LHCN-M2 (cell line): ENCODE measurements at regions not wholly inside any gene's neighbourhood (a gene's known extent, or its start where the extent isn't known, plus 50 kb on each side); places are given as distances from the start of the nearest gene placed in this dataset.
"Not testable (repeated sequence)": the region's sequence is repeated elsewhere in the genome, so short reads cannot be mapped to it uniquely, and the experiment has no call there.

Experiments used
- DNase-seq: peaks from one replicate; pipeline ENCODE4 v3.0.0-alpha.2; 2012; ENCODE audit warnings: low read depth

DNA sequence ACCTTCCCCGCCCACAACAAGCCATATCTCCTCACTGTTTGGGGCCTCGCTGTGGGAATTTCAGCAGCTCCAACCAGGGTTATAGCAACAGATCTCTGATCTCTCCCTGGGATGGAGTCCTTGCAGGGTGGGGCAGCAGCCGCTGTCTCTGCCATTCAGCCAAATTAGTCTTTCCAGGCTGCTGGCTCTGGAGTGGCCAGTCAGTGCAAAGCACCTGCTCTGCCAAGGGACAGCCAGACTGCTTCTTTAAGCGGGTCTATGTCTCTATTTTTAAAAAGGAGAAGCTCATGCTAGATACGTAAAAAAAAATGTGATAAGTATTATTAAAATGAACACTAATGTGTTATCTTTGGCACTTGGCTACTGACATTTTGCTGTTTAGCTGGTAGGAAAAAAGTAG is 380.2 kb downstream of the CDH10 start:
- DNase-seq: no peak

DNA sequence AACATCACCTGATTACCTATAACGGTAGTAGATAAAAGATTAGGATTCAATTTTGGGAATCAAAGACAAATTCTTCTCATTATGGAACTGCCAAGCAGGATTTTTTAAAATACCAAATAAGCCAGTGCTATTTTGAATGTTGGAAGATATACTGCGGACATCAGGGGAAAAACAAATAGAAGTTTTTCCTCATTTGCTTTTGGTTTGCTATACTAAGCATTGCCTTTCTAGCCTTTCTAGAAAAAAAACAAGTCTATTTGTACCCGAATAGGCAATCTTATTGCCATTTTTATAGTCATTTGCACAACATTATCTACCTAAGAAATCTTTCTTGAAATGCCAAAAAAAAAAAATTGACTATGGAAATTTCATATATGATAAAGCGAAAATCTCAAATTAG is 379.5 kb downstream of the CDH10 start:
- no peak for DNase-seq

DNA sequence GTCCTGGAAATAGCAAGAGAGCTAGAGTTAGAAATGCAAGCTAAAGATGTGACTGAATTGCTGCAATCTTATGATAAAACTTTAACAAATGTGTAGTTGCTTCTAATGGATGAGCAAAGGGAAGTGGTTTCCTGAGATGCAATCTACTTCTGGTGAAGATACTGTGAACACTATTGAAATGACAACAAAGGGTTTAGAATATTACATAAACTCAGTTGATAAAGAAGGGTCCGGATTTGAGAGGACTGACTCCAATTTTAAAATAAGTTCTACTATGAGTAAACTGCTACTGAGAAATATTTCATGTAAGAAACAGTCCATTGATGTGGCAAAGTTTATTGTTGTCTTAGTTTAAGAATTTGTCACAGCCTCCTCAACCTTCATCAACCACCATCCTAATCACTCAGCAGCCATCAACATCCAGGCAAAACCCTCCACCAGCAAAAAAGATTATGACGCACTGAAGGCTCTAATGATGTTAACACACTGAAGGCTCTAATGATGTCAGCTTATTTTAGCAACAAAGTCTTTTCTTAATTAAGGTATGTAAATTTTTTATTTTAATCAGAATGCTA is 376.2 kb downstream of the CDH10 start:
- no peak for DNase-seq

DNA sequence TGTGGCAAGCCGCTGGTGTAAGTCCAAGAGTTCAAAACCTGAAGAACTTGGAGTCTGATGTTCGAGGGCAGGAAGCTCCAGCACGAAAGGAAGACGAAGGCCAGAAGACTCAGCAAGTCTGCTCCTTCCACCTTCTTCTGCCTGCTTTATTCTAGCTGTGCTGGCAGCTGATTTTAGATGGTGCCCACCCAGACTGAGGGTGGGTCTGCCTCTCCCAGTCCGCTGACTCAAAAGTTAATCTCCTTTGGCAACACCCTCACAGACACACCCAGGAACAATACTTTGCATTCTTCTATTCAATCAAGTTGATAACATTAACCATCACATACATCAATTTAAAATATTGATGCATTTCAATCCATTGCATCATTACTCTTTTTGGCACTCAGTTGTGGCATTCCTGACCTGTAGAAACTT is 373.1 kb downstream of the CDH10 start:
- DNase-seq: not testable (repeated sequence)

DNA sequence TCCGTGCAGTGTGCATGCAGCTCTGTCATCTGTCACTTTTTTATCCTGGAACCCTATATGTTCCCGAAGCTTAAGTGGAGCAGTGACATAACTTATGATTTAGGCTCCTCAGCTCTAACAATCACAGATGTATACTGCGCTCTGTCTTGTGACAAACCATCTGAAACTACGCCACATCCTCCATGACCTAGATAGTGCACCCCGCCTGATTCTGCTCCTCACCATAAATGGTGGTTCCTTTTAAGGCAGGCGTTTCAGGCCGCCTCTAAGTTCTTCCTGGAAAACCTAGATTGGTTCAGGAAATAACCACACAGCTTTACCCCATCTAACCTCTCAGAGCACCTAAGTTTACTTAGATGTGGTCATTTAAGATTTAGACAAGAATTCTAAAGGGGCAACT is 372.0 kb downstream of the CDH10 start:
- DNase-seq: no peak

DNA sequence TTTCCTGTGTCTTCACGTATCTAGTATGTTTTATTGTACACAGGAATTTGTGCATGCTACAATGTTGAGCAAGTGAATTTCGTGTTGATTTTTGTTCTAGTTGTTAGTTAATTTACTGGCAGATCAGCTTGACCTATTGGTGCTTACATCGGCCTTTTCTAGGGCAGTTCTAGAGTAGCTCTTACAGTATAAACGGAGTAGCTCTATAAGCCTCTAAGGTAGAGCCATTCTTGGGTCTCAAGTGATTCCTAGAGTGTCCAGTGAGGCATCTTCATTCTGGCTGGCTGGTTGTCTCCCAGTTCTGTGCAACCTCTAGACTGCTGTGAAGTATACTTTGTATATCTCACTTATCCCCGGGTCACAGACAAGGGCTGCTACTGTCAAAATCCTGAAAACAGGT is 364.6 kb downstream of the CDH10 start:
- no peak for DNase-seq

DNA sequence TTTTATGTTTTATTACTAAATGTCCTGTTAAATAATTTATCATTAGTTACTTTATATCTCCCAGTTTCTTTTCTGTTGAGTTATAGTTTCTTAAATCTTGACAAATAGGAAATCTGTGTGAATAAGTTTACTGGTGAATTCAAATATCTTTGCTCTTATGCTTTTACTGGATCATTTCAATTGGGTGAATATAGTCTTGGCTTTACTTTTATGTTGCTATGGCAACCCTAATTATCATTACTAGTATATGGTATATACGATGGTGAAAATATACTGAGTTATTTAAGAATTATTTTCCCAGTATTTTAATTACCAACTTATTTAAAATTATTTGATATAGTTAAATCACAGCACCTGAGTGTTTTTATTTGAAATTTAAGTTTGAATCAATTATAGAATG is 363.0 kb downstream of the CDH10 start:
- DNase-seq: no peak

DNA sequence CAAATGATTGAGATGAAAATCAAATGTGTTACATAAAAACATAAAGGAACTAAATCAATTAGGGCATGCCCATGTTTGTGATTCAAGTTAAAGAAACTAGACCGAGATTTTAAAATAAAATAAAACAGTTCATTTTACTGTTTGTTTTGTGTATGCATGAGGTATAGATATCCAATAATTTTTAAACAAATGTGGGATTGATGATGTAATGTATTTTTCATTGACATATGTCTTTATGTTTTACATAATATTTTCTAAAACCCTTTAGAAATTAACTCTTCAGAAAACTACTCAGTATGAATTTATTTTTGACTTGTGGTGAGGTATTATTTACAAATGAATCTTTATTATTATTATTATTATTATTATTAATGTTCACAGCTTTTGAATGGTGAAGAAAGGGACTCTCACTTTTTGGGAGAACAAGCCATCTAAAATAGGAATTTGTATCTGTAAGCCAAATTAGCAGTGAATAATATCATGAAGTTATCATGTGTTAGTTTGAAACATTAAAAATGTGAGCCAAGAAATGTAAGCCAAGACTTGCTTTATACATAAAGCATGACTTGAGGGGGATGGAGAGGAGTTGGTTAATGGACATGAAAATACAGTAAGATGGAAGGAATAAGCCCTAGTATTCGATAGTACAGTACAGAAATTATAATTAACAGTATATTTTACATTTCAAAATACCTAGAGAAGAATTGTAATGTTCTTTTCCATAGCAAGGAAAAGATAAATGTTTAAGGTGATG is 355.0 kb downstream of the CDH10 start:
- no peak for DNase-seq

DNA sequence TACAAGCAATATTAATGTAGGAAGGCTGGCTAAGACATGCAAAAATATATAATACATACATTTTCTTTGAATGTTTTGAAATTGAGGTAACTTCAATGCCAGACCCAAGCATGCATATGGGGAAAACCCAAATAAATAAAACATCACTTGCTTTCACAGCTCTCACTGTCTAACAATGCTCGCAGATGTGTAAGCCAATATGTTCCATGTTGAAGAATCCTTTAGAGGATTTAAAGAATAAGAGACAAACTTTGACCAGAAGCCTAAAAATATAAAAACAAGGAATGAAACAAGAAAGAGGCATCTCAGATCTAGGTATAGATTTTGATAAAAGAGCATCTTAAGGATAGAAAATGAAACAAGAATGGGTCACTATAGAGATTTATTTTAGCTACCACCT is 354.2 kb downstream of the CDH10 start:
- no peak for DNase-seq

DNA sequence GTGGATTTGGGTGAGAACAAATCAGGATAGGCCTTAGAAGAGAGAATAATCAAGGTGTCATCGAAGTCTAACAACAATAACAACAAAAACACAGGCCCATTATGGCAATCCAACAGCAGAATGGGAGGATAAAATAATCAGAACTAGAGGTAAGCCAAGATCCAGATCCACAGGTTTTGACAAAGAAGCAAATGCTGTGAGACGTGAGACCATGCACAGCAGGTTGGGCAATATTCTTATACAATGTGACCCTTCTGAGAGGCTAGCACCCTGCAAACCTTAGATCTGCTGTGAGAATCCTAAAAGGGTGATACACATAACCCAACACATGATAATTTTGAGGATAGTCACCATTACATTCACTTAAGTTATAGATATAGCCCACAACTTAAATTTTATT is 352.9 kb downstream of the CDH10 start:
- no peak for DNase-seq

DNA sequence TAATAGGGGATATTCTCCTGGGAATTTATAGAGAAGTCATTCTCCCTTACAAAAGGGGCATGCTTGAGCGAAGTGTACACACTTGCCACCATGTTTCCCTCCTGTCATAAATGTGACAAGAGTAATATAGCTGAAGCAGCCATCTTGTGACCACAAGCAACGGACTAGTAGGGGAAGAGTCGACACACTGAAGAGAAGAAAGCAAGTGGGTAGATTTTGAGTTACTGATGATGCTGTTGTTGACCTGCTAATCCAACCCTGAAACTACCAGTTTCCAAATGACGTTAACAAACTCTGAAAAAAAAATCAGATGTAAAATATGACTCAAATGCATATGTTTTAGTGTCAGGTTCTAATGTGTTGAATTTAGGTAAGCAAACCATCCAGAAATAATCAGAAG is 350.4 kb downstream of the CDH10 start:
- no peak for DNase-seq

DNA sequence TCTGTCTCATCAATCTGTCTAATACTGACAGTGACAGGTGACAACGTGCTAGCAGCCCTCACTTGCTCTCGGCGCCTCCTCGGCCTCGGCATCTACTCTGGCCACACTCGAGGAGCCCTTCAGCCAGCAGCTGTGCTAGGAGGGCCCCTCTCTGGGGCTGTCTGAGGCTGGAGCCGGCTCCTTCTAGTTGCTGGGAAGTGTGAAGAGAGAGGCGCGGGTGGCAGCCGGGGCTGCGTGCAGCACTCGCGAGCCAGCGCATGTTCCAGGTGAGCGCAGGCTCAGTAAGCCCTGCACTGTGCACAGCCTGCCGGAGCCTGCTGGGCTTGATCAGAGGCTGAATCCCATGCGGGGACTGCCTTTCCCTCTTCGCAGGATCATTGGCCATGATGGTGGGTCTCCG is 330.7 kb downstream of the CDH10 start:
- DNase-seq: no peak

DNA sequence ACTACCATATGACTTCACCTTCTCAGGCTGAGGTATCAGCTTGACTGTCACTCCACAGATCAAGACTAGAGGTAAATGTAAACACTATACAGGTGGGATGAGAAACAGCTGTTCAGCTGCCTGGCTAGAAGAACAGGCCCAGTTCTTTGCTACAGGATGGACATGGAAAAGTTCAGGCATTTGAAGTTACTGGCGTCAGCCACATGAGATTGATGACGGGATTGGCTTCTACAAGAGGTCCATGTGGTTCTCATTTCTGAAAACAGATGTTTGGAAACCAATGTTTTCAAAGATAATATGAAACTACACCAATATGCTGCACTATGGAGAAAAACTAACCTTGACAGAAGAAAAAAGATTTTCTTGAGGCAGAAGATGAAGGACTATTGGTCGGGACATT is 324.1 kb downstream of the CDH10 start:
- no peak for DNase-seq

DNA sequence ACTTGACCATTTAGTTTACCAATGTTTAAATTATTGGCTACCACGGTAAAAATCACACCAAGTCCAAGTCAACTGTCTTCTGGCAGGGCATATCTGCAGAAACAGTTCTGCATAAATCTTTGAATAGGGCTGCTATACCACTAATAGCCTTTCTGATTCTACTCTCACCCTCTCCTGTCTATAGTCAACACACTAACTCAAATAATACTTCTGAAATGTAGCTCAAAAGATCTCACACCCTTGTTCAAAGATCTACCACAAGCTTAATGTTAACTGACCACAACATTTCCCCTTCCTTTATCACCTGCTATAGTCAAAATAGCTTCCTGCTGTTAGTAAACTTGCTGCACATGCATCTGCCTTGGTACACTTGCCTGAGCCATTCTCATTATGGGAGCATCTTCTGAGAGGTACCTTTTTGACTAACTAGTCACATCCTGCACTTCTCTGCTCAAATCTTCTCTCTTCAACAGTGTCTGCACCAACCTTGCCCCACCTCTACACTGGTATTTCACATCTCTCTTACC is 319.4 kb downstream of the CDH10 start:
- no peak for DNase-seq

DNA sequence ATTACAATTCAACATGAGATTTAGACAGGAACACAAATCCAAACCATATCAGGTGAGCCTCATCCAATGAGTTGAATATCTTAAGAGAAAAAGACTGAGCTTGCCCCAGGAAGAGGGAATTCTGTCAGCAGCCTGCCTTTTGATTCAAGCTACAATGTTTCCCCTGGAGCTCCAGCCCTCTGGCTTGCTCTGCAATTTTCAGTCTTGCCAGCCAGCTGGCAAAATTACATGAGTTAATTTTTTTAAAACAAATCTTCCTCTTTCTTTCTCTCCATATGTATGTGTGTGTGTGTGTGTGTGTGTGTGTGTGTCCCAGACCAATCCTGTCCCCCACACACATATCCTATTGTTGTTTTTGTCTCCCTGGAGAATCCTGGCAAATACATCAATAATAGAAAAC is 313.2 kb downstream of the CDH10 start:
- no peak for DNase-seq

DNA sequence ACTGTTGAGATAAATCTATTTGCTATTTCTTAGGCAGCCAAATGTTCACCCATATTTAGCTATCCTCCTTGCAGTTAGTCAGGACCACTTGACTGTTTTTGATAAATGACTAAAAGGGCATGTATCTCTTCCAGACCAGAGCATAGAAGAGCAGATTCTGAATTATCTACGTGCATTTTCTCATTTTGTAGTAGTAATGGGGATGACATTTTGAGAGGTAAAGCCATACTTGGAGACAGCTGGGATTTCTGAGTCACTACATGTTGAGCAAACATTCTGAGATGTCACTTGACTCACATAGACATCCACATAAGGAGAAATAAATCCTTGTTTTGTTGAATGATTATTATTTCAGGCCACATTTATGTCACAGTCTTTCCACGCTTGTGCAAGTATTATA is 297.6 kb downstream of the CDH10 start:
- DNase-seq: no peak

DNA sequence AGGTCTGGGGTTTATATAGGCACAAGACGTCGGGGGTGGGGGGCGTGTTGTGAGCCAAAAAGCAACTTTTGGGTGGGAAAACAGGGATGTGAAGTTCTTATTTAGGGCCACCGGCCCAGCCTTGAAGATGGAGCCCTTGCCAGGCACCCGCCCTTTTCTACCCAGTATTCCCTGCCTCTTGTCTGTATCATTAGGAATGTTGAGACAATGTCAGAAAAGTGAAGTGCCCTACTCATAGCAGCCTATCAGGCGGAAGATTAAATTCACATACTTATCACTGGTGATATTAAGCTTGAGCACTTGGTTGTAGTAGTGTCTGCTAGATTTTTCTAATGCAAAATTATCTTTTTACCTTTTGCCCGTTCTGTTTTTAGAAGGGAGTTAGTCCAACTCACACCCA is 293.5 kb downstream of the CDH10 start:
- no peak for DNase-seq

DNA sequence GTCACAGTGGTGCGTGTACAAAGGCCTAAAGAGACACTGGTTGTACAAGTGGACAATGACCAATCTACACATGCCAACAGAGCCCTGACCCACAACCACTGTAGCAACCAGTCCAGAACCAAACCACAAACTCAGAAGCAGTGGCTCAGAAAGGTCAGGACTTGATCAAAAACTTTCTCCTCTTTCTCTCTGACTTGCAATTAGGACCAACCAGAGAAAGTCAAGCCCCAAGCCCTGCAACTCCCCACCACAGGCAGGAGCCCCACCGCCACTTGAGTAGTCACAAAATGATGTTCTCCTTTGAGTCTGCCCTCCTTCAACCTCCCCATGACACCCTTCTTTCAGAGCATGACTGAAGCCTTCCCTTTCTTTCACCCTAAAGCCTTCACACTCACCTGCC is 291.8 kb downstream of the CDH10 start:
- DNase-seq: no peak

DNA sequence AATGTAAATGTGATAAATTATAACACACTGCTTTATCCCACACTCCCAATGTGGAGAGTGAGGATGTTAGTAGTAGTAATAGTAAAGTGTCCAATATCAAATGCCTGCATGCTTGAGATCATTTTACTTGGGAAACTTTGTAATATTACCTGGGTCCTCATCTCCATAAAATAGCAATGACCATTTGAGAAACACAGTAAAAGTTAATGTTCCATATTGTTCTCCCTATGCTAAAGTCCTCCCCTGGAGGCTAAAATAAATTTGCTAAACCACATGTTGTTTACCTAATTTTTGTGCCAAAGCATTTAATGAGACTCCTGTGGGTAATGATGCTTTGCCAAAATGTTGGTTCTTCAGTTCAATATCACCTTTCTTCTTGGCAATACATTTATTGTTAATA is 291.2 kb downstream of the CDH10 start:
- no peak for DNase-seq

DNA sequence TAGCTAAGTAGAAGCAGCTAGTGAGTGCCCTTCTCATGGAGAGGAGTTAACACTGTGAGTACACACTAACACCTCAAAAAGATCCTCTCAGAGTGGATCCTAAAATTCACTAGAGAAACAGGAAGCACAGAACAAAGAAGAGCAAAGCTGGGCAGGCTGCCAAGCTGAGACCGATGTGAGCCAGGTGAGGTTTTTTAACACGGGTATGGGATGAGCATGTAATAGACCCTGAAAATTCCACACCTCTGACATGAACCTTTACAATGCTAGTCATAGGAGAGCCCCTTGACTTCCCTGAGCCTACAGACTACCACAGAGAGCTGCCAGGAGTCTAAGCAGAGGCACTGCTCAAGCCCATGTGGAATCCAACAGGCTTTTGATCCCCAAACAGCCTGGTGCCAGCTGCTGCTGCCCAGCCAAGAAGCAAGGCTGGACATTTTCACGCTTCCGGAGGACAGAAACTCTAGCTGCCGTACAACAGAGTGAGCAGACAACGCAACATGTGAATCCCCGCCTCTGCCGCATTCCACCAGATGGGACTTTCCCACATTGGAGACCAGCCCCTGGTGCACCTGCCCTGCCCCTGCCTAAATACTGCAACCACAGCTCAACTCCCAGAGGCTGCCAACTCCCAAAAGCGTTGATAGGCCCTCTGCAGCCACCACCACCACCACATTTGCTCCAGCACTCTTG is 280.8 kb downstream of the CDH10 start:
- DNase-seq: no peak

DNA sequence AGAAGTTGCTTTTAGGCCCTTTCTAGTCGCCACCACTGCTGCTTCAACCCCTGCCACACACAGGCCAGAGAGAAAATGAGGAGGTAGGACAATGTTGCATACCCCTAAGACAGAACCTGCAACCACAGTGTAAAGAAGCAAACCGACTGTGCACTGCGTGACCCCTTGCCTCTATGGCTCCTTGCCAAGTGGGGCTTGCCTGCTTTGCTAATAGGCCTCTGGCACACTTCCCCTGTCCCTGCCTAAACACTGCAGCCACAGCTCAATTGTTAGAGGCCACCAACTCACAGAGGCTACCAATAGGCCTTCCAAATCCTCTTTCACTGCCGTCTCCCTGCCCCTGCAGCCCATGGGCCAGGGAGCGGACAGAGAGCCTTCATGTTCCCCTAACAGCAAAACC is 280.1 kb downstream of the CDH10 start:
- no peak for DNase-seq

DNA sequence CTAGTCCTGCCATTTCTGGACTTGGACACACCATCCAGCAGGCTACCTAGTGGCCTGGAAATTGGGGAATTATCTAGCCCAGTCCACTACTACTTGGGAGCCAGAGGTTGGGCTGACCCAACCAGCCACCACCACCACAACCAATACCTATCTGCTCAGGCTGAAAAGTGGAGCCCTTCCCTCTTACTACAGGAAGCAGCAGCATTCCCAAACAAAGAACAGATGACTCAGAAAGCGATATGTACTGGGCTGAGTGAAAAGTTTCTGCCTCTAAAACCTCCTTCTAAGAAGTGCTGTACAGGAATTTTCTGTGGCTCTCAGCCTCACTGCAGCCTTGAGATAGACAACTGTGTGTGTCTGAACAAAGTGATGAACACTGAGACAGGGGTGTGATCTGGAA is 279.4 kb downstream of the CDH10 start:
- DNase-seq: no peak

DNA sequence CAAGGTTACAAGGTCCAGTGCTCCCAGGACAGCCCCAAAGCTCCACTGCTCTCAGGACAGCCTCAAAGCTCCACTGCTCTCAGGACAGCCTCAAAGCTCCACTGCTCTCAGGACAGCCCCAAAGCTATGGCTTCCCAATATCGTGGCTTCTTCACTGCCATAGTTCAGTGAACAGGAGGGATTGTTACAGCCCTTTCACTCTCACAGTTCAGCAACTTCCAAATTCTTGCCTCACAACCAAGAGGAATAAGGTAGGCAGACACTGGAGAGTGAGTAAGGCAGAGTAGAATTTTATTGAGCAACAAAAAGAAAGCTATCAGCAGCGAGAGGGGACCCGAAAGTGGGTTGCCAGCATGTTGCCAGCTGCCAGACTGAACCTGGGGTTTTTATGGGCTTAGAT is 277.6 kb downstream of the CDH10 start:
- DNase-seq: no peak
